ENCODE measurements at regions not wholly inside any gene's neighbourhood (a gene's known extent, or its start where the extent isn't known, plus 50 kb on each side); places are given as distances from the start of the nearest gene placed in this dataset.

GRCh38 chr10:131781076-131781475, 119.7 kb upstream of the PPP2R2D start:
- Mint-ChIP-seq H3K27me3 (ENCODE audit: unreplicated experiment) (peaks cover 9% of the 10 kb centered on the region), H3K4me3 (ENCODE audit: unreplicated experiment) (no peak overlapping the region), H3K4me1 (ENCODE audit: low read depth, unreplicated experiment) (no peaks in the 10 kb centered on the region), H3K9me3 (ENCODE audit: unreplicated experiment) (peaks cover 7% of the 10 kb centered on the region), H3K36me3 (ENCODE audit: unreplicated experiment) (peaks cover 34% of the 10 kb centered on the region), H3K27ac (ENCODE audit: unreplicated experiment) (no peak overlapping the region)
- DNase-seq = no peak
- no peak for TF ChIP-seq CTCF (IDR thresholded peaks at IDR 0.05; ENCODE audit: partially characterized antibody, unreplicated experiment)

GRCh38 chr10:131781791-131782190, 119.0 kb upstream of the PPP2R2D start:
- peaks cover 4% of the 10 kb centered on the region for H3K9me3 Mint-ChIP-seq (ENCODE audit: unreplicated experiment)
- peaks cover 27% of the 10 kb centered on the region for H3K36me3 Mint-ChIP-seq (ENCODE audit: unreplicated experiment)
- H3K4me3 Mint-ChIP-seq (ENCODE audit: unreplicated experiment) = no peak overlapping the region
- no peak for TF ChIP-seq CTCF (IDR thresholded peaks at IDR 0.05; ENCODE audit: partially characterized antibody, unreplicated experiment)
- H3K27me3 Mint-ChIP-seq (ENCODE audit: unreplicated experiment) = peaks cover 8% of the 10 kb centered on the region
- DNase-seq = no peak
- no peaks in the 10 kb centered on the region for H3K4me1 Mint-ChIP-seq (ENCODE audit: low read depth, unreplicated experiment)
- no peak overlapping the region for H3K27ac Mint-ChIP-seq (ENCODE audit: unreplicated experiment)

- Mint-ChIP-seq H3K9me3 (ENCODE audit: unreplicated experiment) (no peaks in the 10 kb centered on the region), H3K4me1 (ENCODE audit: low read depth, unreplicated experiment) (no peaks in the 10 kb centered on the region), H3K4me3 (ENCODE audit: unreplicated experiment) (no peak overlapping the region), H3K27ac (ENCODE audit: unreplicated experiment) (no peak overlapping the region), H3K27me3 (ENCODE audit: unreplicated experiment) (peaks cover 8% of the 10 kb centered on the region), H3K36me3 (ENCODE audit: unreplicated experiment) (peaks cover 8% of the 10 kb centered on the region)
- no peak for TF ChIP-seq CTCF (IDR thresholded peaks at IDR 0.05; ENCODE audit: partially characterized antibody, unreplicated experiment)
- DNase-seq = no peak
Observed at GRCh38 chr10:131784363-131785120, 116.3 kb upstream of the PPP2R2D start.

GRCh38 chr10:131785121-131785460, 115.7 kb upstream of the PPP2R2D start:
- H3K9me3 Mint-ChIP-seq (ENCODE audit: unreplicated experiment) = no peaks in the 10 kb centered on the region
- no peak overlapping the region for H3K27ac Mint-ChIP-seq (ENCODE audit: unreplicated experiment)
- H3K4me3 Mint-ChIP-seq (ENCODE audit: unreplicated experiment) = no peak overlapping the region
- H3K27me3 Mint-ChIP-seq (ENCODE audit: unreplicated experiment) = peaks cover 8% of the 10 kb centered on the region
- H3K36me3 Mint-ChIP-seq (ENCODE audit: unreplicated experiment) = peaks cover 8% of the 10 kb centered on the region
- DNase-seq = no peak
- TF ChIP-seq CTCF (IDR thresholded peaks at IDR 0.05; ENCODE audit: partially characterized antibody, unreplicated experiment) = no peak
- H3K4me1 Mint-ChIP-seq (ENCODE audit: low read depth, unreplicated experiment) = no peaks in the 10 kb centered on the region

- no peak overlapping the region for H3K4me3 Mint-ChIP-seq (ENCODE audit: unreplicated experiment)
- no peak for DNase-seq
- no peaks in the 10 kb centered on the region for H3K4me1 Mint-ChIP-seq (ENCODE audit: low read depth, unreplicated experiment)
- no peak overlapping the region for H3K27ac Mint-ChIP-seq (ENCODE audit: unreplicated experiment)
- peaks cover 6% of the 10 kb centered on the region for H3K36me3 Mint-ChIP-seq (ENCODE audit: unreplicated experiment)
- TF ChIP-seq CTCF (IDR thresholded peaks at IDR 0.05; ENCODE audit: partially characterized antibody, unreplicated experiment) = peak; percentile 90
- H3K9me3 Mint-ChIP-seq (ENCODE audit: unreplicated experiment) = no peaks in the 10 kb centered on the region
- peaks cover 4% of the 10 kb centered on the region for H3K27me3 Mint-ChIP-seq (ENCODE audit: unreplicated experiment)
Observed at GRCh38 chr10:131786756-131787605, 113.8 kb upstream of the PPP2R2D start.
